Erythroblast (primary cell): ENCODE measurements at regions not wholly inside any gene's neighbourhood (a gene's known extent, or its start where the extent isn't known, plus 50 kb on each side); places are given as distances from the start of the nearest gene placed in this dataset.

Experiments
- DNase-seq, 2 experiments: peaks; one replicate each; lab custom pipeline; 2025; lab: John Stamatoyannopoulos, UW
- GATA1 ChIP-seq: IDR thresholded peaks from 2 replicates; pipeline ENCODE4 v1.6.1; 2011; ENCODE audit warnings: low read depth, mild to moderate bottlenecking, control low read depth, low read length, moderate library complexity
- POLR2A ChIP-seq: IDR thresholded peaks from 2 replicates; pipeline ENCODE4 v1.6.1; 2011; ENCODE audit warnings: mild to moderate bottlenecking, low read length

GRCh38 chr4:151930372-151930771, 169.6 kb upstream of the GATB start:
- TF ChIP-seq POLR2A (no peak), GATA1 (no peak)
- DNase-seq, result no peak

- no peak for DNase-seq
- no peak for TF ChIP-seq GATA1
- no peak for TF ChIP-seq POLR2A
Measured at GRCh38 chr4:151928112-151928511, 167.3 kb upstream of the GATB start.

DNA sequence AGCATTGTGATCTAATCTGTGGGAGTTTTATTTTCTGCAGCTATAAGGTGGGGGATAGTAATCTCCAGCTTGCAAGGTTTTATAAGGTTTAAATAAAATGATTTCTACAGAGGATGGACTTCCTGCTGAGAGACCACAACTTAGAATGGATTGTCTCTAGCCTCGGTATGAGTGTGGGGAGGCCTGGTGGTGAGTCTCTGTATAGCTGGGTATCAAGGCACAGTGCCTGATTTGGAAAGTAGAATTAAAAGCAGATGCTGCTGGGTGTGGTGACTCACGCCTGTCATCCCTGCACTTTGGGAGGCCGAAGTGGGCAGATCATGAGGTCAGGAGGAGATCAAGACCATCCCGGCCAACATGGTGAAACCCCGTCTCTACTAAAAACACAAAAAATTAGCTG, 162.0 kb upstream of the GATB start:
- TF ChIP-seq POLR2A, result no peak
- no peak for TF ChIP-seq GATA1
- DNase-seq, result no peak

DNA sequence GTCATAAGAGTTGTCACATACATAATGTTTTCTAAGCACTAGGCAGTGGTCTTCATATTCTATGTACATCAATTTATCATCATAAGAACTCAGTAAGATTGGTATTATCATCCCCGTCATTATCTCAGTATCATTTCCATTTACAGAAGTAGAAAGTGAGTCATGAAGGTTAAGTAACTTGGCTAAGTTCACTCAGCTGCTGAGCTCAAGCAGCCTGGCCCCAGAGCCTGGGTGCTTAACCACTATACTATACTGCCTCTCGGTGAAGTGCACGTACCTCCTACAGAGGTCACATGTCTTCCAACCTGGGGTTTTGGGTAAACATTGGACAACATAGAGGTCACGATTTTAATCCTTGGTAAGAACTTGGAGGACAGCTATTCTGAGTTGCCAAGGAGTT, 161.5 kb upstream of the GATB start:
- DNase-seq, result no peak
- TF ChIP-seq POLR2A (no peak), GATA1 (no peak)

- no peak for TF ChIP-seq POLR2A
- no peak for TF ChIP-seq GATA1
- no peak for DNase-seq
Measured at GRCh38 chr4:151921811-151922210, 161.0 kb upstream of the GATB start.

GRCh38 chr4:151921386-151921785, 160.6 kb upstream of the GATB start:
- no peak for TF ChIP-seq POLR2A
- no peak for TF ChIP-seq GATA1
- DNase-seq, result no peak

DNA sequence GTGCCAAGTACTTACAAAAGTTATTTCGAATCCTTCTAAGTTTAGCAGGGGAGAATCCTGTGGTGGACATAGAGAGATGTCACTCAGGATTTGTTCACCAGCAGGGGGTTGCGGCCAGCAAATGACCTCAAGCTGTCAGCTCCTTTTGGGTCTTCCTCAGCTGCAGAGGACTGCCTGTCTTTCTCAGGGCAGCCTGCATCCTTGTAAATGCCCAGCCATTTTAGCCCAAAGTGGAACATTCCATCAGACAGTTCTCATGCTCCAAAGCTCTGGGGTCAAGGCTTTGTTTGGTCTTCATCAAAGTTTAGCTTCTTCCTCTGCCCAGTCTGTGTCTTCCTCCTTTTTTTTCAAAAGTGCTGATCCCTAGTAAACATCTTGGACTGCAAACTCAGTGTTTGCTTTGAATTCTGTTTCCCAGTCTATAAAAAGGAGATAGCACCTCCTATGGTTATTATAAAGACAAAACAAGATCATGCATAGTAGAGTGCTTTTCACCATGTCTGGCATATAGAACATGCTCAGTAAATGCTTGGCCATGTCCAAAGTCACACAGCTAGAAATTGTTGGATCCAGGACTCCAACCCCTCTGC, 156.4 kb upstream of the GATB start:
- no peak for DNase-seq
- TF ChIP-seq POLR2A, result no peak
- TF ChIP-seq GATA1, result no peak

- DNase-seq, result no peak
- TF ChIP-seq GATA1 (no peak), POLR2A (no peak)
Measured at GRCh38 chr4:151912632-151913031, 151.8 kb upstream of the GATB start.

- TF ChIP-seq POLR2A, result no peak
- TF ChIP-seq GATA1, result no peak
- DNase-seq, result no peak
Measured at GRCh38 chr4:151911970-151912369, 151.2 kb upstream of the GATB start.

GRCh38 chr4:151908734-151909497, 148.1 kb upstream of the GATB start:
- no peak for DNase-seq
- no peak for TF ChIP-seq GATA1
- no peak for TF ChIP-seq POLR2A

GRCh38 chr4:151908201-151908600, 147.4 kb upstream of the GATB start:
- no peak for DNase-seq
- TF ChIP-seq POLR2A, result no peak
- TF ChIP-seq GATA1, result no peak

GRCh38 chr4:151906438-151906837, 145.6 kb upstream of the GATB start:
- no peak for TF ChIP-seq POLR2A
- TF ChIP-seq GATA1, result no peak

GRCh38 chr4:151905197-151905596, 144.4 kb upstream of the GATB start:
- no peak for DNase-seq
- no peak for TF ChIP-seq POLR2A
- TF ChIP-seq GATA1, result no peak

More at GRCh38 chr4:151906438-151906837, 145.6 kb upstream of the GATB start:
- DNase-seq, result no peak

- TF ChIP-seq POLR2A (no peak), GATA1 (no peak)
- DNase-seq, result no peak
Measured at GRCh38 chr4:151901631-151902030, 140.8 kb upstream of the GATB start.
